Epithelial cell of proximal tubule (primary cell): ENCODE measurements at regions not wholly inside any gene's neighbourhood (a gene's known extent, or its start where the extent isn't known, plus 50 kb on each side); places are given as distances from the start of the nearest gene placed in this dataset.

ENCODE experiments used
- DNase-seq: peaks from one replicate; pipeline ENCODE4 v3.0.0-alpha.2; 2011; ENCODE audit warnings: low read depth
- H3K4me3 ChIP-seq: 2 replicates; pipeline ENCODE4 v1.5.1; 2011; ENCODE audit warnings: low read depth, mild to moderate bottlenecking, low read length
- CTCF ChIP-seq: conservative IDR thresholded peaks from 2 replicates; pipeline ENCODE4 v1.5.1; 2012; ENCODE audit warnings: low read depth, mild to moderate bottlenecking, low read length

GRCh38 chr16:79970551-79971236 is 370.2 kb upstream of the MAF start:
- H3K4me3 ChIP-seq: no peak overlapping the region
- no peak for DNase-seq
- no peak for TF ChIP-seq CTCF

DNA sequence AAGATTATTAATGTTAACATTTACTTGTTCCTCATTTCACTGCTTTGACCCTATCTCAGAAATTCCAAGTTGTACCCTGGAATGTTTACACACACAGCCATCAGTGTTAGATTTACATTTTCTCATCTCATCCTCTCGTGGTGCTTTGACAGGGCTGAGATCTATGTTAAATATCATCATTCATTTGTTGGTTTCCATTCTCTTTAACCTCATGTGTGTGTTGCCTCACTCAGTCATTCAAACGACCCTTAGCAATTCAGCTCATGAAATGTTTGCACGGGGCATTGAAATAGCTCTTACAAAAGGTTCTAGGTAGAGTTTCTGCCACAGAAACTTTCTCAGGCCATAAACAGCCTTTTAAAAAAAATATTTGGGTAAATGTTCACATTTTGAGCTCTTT is 369.6 kb upstream of the MAF start:
- no peak for TF ChIP-seq CTCF
- no peak for DNase-seq
- H3K4me3 ChIP-seq: no peak overlapping the region

- no peak for TF ChIP-seq CTCF
- H3K4me3 ChIP-seq: no peak overlapping the region
- no peak for DNase-seq
Observed at GRCh38 chr16:79969458-79969857, 368.9 kb upstream of the MAF start.

- H3K4me3 ChIP-seq: no peak overlapping the region
- no peak for DNase-seq
- no peak for TF ChIP-seq CTCF
Observed at GRCh38 chr16:79966226-79966625, 365.7 kb upstream of the MAF start.

GRCh38 chr16:79965718-79966117 is 365.2 kb upstream of the MAF start:
- no peak for TF ChIP-seq CTCF
- no peak overlapping the region for H3K4me3 ChIP-seq
- no peak for DNase-seq

DNA sequence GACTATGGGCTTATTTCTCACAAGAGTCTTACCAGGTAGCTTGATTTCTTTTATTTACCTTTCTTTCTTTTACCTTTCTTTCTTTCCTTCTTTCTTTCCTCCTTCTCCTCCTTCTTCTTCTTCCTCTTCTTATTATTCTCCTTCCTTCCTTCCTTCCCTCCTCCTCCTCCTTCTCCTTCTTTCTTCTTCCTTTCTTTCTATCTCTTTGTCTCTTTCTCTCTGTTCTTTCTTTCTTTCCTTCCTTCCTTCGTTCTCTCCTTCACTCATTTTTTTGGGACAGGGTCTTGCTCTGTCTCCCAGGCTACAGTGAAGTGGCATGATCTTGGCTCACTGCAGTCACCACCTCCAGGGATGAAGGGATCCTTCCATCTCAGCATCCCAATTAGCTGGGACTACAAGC is 363.6 kb upstream of the MAF start:
- no peak overlapping the region for H3K4me3 ChIP-seq
- no peak for DNase-seq
- TF ChIP-seq CTCF: no peak

DNA sequence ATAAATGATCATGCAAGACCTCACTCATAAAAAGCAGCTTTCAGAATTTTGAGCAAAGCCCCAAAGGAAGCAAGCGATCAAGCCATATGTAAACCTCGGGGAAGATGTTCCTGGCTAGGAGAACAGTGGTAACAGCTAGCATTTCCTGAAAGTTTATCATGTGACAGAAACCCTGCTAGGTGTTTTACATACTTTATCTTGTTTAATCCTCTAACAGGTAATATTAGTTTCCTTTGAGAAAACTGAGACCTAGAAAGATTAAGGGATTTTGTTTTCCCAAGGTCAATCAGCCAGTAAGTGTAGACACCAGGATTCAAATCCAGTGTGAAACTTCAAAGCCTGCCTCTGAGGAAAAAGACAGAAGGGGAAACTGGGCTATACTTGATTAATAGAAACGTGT is 362.4 kb upstream of the MAF start:
- TF ChIP-seq CTCF: no peak
- DNase-seq: no peak
- no peak overlapping the region for H3K4me3 ChIP-seq
